Colonic mucosa (tissue), 4 donors: ENCODE measurements at regions not wholly inside any gene's neighbourhood (a gene's known extent, or its start where the extent isn't known, plus 50 kb on each side); places are given as distances from the start of the nearest gene placed in this dataset.

Experiments used
- DNase-seq: peaks from one replicate; pipeline ENCODE4 v3.0.0-alpha.2; 2020
- H3K27ac ChIP-seq: fragments of 200-600 bp; one replicate; pipeline ENCODE4 v1.8.0; 2021
- H3K27me3 ChIP-seq: fragments of 200-600 bp; one replicate; pipeline ENCODE4 v1.8.0; 2021
- H3K36me3 ChIP-seq: fragments of 200-600 bp; one replicate; pipeline ENCODE4 v1.8.0; 2021
- H3K4me1 ChIP-seq: fragments of 200-600 bp; one replicate; pipeline ENCODE4 v1.8.0; 2021; ENCODE audit warnings: mild to moderate bottlenecking
- H3K4me3 ChIP-seq: fragments of 200-600 bp; one replicate; pipeline ENCODE4 v1.8.0; 2021
- H3K9ac ChIP-seq, 2 donors: one replicate each; pipeline ENCODE4 v1.7.0; 2013; ENCODE audit warnings: control low read depth in 2 of 2, low read depth in 2 of 2, low read length in 2 of 2
- H3K9me3 ChIP-seq: fragments of 200-600 bp; one replicate; pipeline ENCODE4 v1.8.0; 2021
- intact Hi-C: fragments of 100-400 bp; cut with DNase I; formaldehyde crosslinking; loops from one replicate; pipeline ENCODE4 v1.14.1; 2022
- TF ChIP-seq, protein P1 (sequence below): fragments of 200-600 bp; IDR thresholded peaks from one replicate; pipeline ENCODE4 v1.8.0; 2022; ENCODE audit warnings: antibody characterized with exemption, mild to moderate bottlenecking
- donor health status: healthy.
- donor health status: DM: no; HTN: no; CAD: no.
- donor health status: DM: no; HTN: no; CAD: no.

DNA sequence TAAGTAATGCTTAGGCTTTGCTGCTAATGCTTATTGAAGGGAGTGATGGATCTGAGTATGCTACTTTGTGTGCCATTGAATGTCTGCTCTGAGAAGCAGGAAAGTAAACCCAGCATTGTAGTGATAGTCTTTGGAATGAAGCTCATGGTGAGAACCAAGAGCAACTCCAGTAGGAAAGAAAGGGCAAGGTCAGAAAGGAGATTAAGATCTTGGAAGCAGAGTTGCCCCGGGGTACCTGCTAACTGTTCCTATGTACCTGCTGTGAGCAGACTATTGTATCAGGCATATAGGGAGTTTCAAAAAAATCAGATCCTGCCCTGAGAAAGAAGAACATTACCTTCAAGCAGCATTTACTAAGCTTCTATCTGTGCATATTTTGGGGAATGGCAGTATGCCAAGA, 54.5 kb upstream of the AASS start:
- TF ChIP-seq, protein P1, sequence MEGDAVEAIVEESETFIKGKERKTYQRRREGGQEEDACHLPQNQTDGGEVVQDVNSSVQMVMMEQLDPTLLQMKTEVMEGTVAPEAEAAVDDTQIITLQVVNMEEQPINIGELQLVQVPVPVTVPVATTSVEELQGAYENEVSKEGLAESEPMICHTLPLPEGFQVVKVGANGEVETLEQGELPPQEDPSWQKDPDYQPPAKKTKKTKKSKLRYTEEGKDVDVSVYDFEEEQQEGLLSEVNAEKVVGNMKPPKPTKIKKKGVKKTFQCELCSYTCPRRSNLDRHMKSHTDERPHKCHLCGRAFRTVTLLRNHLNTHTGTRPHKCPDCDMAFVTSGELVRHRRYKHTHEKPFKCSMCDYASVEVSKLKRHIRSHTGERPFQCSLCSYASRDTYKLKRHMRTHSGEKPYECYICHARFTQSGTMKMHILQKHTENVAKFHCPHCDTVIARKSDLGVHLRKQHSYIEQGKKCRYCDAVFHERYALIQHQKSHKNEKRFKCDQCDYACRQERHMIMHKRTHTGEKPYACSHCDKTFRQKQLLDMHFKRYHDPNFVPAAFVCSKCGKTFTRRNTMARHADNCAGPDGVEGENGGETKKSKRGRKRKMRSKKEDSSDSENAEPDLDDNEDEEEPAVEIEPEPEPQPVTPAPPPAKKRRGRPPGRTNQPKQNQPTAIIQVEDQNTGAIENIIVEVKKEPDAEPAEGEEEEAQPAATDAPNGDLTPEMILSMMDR, result no peak
- Histone ChIP-seq H3K27ac (no peak overlapping the region), H3K4me3 (no peak overlapping the region), H3K9ac (no peak overlapping the region), H3K4me1 (no peaks in the 10 kb centered on the region), H3K9me3 (no peaks in the 10 kb centered on the region), H3K27me3 (no peaks in the 10 kb centered on the region), H3K36me3 (no peaks in the 10 kb centered on the region)
- intact Hi-C loops, result no loop called here
- DNase-seq, result no peak
